ENCODE measurements at regions not wholly inside any gene's neighbourhood (a gene's known extent, or its start where the extent isn't known, plus 50 kb on each side); places are given as distances from the start of the nearest gene placed in this dataset.

DNA sequence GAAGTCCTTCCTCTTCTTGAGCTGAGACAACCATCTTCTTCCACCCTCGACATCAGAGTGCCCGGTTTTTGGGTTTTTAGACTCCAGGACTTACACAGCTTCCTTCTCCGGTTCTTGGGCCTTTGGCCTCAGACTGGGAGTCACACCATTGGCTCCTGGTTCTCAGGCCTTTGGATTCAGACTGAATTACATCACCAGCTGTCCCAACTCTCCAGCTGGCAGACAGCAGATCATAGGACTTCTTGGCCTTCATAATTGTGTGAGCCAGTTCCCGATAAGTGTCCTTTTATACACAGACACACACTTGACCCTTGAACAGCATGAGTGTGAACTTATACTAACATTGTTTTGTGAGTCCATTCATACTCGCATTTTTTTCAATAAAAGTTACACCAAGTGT lies 166.0 kb upstream of the UBL3 start:
- Mint-ChIP-seq H3K4me1 (ENCODE audit: low read depth) (peaks cover 3% of the 10 kb centered on the region), H3K36me3 (ENCODE audit: insufficient read depth) (no peaks in the 10 kb centered on the region), H3K9me3 (no peaks in the 10 kb centered on the region), H3K27me3 (ENCODE audit: low read depth) (peaks cover 4% of the 10 kb centered on the region), H3K4me3 (no peak overlapping the region)
- DNase-seq, result no peak
- no peak for ATAC-seq

DNA sequence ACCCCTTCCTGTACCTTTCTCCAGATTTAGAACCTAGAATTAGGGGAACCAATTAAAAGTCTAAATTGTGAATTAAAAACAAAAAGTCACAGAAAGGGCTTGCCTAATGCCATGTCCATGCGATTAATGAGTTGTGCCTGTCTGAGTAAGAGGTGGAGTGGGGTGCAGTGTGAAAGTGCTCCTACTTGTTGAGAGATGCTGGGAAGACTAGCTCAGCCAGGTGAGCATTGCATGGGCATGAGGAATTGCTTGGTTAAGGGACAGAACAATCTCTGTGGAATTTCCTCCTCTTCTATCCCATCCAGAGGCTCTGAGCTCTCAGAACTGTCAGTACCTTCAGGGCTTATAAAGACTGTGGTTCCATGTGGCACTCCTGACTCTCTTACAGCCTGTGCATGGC lies 159.0 kb upstream of the UBL3 start:
- peaks cover 2% of the 10 kb centered on the region for H3K27me3 Mint-ChIP-seq (ENCODE audit: low read depth)
- H3K9me3 Mint-ChIP-seq, result no peaks in the 10 kb centered on the region
- H3K4me1 Mint-ChIP-seq (ENCODE audit: low read depth), result peaks cover 11% of the 10 kb centered on the region
- ATAC-seq (no peak), DNase-seq (no peak)
- no peak overlapping the region for H3K4me3 Mint-ChIP-seq
- H3K36me3 Mint-ChIP-seq (ENCODE audit: insufficient read depth), result no peaks in the 10 kb centered on the region

DNA sequence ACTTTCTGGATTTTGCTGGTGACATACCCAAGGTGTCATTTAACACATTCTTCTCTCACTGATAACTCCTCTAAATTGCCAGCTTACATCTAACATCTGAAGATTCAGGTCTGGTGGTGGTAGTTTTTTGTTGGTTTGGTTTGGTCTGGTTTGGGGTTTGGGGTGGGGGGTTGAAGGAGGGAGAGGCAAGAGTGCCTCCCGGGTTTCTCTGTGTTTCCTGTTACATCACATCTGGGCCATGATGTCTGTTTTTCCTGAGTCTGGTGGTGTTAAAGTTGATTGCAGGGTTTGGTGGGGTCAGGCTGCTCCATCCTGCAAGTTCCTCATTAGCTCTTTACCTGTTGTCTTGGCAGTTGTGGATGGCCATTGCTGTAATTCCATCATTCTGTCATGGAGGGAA lies 155.8 kb upstream of the UBL3 start:
- H3K4me3 Mint-ChIP-seq, result no peak overlapping the region
- DNase-seq, result no peak
- ATAC-seq, result no peak
- H3K4me1 Mint-ChIP-seq (ENCODE audit: low read depth), result peaks cover 11% of the 10 kb centered on the region
- no peaks in the 10 kb centered on the region for H3K9me3 Mint-ChIP-seq
- H3K27me3 Mint-ChIP-seq (ENCODE audit: low read depth), result peaks cover 3% of the 10 kb centered on the region
- no peaks in the 10 kb centered on the region for H3K36me3 Mint-ChIP-seq (ENCODE audit: insufficient read depth)

DNA sequence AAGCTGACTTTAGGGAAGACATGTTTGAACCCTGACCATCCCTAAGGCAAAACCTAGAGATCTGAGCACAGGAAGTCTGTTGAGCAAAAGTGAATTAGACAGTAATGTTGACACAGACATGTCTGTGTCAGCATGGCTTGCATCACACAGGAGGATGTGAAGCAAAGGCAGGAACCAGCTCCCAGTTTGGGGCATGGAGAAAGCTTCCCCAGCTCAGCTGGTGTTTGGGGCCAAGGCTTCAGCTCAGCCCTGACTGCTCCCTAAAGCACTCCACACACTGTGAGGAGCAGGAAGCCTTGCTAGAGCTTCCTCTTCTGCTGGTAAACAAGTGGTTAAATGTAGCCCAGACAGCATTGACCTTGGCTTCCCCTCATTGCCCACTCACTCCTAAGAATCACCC lies 153.8 kb upstream of the UBL3 start:
- ATAC-seq (no peak), DNase-seq (no peak)
- H3K27me3 Mint-ChIP-seq (ENCODE audit: low read depth), result peaks cover 3% of the 10 kb centered on the region
- H3K4me1 Mint-ChIP-seq (ENCODE audit: low read depth), result peaks cover 11% of the 10 kb centered on the region
- no peaks in the 10 kb centered on the region for H3K9me3 Mint-ChIP-seq
- no peak overlapping the region for H3K4me3 Mint-ChIP-seq
- no peaks in the 10 kb centered on the region for H3K36me3 Mint-ChIP-seq (ENCODE audit: insufficient read depth)

DNA sequence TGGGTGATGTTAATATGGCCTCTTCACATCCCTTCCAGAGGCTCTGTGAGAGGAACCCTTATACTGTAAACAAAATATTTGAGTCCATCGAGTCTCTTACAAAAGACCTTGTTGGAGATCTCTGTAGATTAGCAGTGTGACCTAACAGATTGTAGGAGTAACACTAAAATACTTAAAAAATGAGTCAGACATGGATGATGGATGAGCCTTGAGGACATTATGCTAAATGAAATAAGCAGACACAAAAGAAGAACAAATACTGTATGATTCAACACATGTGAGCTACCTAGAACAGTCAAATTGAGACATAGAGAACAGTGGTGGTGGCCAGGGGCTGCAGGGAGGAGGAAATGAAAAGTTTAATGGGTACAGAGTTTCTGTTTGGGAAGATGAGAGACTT lies 152.2 kb upstream of the UBL3 start:
- DNase-seq (no peak), ATAC-seq (no peak)
- no peaks in the 10 kb centered on the region for H3K9me3 Mint-ChIP-seq
- H3K4me1 Mint-ChIP-seq (ENCODE audit: low read depth), result peaks cover 11% of the 10 kb centered on the region
- H3K36me3 Mint-ChIP-seq (ENCODE audit: insufficient read depth), result no peaks in the 10 kb centered on the region
- H3K27me3 Mint-ChIP-seq (ENCODE audit: low read depth), result peaks cover 3% of the 10 kb centered on the region
- H3K4me3 Mint-ChIP-seq, result no peak overlapping the region

DNA sequence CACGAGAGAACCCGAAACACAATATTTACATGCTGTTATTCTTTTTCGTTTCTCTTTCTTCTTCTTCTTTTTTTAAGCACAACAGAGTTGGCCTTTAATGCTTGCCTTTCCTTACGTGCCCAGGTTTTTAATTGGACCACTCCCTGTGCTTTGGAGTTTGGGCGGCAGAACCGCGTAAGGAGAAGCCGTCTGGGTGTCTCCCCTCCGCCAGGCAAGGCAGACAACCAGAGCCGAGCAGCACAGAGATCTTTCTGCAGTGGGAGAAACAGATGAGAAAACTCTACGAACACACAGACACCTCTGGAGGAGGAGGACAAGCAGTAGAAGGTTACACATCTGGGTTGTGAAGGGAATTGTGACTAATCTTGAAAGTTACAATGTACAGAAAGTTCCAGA lies 150.0 kb upstream of the UBL3 start:
- Mint-ChIP-seq H3K36me3 (ENCODE audit: insufficient read depth) (no peaks in the 10 kb centered on the region), H3K27me3 (ENCODE audit: low read depth) (peaks cover 3% of the 10 kb centered on the region), H3K9me3 (no peaks in the 10 kb centered on the region), H3K4me3 (no peak overlapping the region), H3K4me1 (ENCODE audit: low read depth) (peaks cover 5% of the 10 kb centered on the region)
- ATAC-seq (no peak), DNase-seq (no peak)

DNA sequence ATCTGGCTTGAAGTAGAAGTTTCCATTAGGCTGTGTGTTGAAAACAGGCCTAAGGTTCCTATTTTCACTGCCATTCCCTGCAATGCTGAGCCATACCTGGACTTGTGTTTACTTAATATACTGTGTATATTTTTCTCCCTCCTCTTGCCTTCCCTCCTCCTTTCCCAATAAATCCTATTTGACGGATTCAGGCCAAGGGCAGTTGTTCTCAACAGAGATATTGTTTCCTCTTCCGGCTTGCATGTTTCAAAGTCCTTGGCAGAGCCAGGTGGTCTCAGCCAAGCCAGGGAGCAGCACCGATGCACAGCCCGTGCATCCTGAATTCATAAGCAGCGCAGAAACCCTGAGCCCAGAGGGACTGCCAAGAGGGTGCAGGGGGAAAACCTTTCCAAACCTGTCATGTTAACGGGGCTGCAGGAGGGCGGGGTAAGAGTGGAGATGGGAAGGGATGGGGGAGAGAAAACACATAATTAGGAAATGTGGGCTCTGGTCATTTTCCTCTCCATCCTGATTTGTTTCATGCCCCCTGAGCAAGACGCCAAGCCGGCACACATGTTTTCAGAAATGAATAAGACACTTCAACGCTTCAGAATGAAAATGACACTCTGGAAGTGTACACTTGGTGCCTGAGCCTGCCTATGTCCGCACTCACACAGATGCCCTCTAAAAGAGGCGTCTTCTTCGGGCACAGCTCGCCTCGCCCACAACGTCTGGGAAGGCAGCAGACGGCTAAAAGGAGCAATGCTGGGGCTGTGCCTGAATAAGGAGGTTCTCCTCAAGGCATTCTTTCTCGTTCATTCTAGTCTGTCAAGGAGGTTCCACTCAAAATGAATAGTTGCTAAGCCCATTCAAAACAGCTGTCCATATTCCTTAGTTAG lies 149.3 kb upstream of the UBL3 start:
- no peak for DNase-seq
- no peaks in the 10 kb centered on the region for H3K4me1 Mint-ChIP-seq (ENCODE audit: low read depth)
- peaks cover 3% of the 10 kb centered on the region for H3K27me3 Mint-ChIP-seq (ENCODE audit: low read depth)

DNA sequence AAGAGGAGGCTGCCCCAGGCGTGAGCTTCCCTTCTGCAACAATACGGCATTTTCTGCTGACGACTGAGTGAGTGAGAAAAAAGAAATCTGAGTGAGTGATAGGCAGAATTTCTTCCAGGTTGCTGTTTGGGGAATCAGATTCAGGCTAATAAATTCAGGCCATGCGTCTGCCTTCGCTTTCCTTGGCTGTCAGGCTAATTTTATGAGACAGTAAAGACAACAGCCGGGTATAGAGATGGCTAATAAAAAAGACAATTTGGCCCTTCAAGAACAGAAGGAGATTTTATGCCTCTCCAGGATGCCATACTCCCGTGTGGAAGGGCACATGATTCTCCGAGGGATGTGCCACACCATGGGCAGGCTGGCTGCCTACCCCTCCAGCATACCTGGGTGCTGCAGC lies 145.9 kb upstream of the UBL3 start:
- Mint-ChIP-seq H3K4me3 (no peak overlapping the region), H3K9me3 (no peaks in the 10 kb centered on the region), H3K27me3 (ENCODE audit: low read depth) (no peaks in the 10 kb centered on the region), H3K4me1 (ENCODE audit: low read depth) (no peaks in the 10 kb centered on the region), H3K36me3 (ENCODE audit: insufficient read depth) (no peaks in the 10 kb centered on the region)
- ATAC-seq (no peak), DNase-seq (no peak)

More for the DNA sequence above, 149.3 kb upstream of the UBL3 start:
- Mint-ChIP-seq H3K9me3 (no peaks in the 10 kb centered on the region), H3K36me3 (ENCODE audit: insufficient read depth) (no peaks in the 10 kb centered on the region), H3K4me3 (no peak overlapping the region)
- ATAC-seq, result no peak

DNA sequence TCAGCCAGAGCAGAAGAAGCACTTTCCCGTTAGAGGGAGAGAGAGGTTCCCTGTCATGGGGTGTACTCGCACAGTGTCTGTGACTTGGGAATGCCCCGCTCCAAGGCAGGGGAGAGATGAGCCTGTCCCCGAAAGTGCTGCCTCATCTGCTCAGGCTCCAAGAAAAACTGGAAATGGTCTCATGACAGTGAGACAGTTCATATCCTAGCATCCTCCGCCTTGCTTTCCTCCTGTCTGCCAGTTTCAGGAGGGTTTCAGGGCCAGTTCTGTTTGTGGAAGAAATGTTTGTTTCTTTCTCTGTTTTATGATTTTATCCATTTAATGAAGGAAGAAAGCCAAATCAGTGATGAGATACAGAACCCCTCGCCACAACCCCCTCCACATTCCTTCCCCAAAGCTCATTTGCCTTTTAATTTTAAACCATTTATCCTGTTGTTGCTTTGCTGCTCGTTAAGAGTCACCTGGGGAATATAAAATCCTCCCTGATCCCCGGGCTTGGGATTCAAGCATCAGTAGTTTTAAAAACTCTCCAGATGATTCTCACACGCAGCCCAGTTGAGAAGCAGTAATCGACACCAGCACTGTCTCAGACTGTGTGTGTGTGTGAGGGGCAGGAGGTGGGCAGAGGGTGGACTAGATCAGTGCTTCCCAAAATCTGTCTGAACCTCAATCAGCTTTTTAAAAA lies 144.6 kb upstream of the UBL3 start:
- Mint-ChIP-seq H3K4me3 (no peak overlapping the region), H3K4me1 (ENCODE audit: low read depth) (no peaks in the 10 kb centered on the region), H3K9me3 (no peaks in the 10 kb centered on the region), H3K27me3 (ENCODE audit: low read depth) (no peaks in the 10 kb centered on the region), H3K36me3 (ENCODE audit: insufficient read depth) (no peaks in the 10 kb centered on the region)
- ATAC-seq, result no peak
- DNase-seq, result no peak

DNA sequence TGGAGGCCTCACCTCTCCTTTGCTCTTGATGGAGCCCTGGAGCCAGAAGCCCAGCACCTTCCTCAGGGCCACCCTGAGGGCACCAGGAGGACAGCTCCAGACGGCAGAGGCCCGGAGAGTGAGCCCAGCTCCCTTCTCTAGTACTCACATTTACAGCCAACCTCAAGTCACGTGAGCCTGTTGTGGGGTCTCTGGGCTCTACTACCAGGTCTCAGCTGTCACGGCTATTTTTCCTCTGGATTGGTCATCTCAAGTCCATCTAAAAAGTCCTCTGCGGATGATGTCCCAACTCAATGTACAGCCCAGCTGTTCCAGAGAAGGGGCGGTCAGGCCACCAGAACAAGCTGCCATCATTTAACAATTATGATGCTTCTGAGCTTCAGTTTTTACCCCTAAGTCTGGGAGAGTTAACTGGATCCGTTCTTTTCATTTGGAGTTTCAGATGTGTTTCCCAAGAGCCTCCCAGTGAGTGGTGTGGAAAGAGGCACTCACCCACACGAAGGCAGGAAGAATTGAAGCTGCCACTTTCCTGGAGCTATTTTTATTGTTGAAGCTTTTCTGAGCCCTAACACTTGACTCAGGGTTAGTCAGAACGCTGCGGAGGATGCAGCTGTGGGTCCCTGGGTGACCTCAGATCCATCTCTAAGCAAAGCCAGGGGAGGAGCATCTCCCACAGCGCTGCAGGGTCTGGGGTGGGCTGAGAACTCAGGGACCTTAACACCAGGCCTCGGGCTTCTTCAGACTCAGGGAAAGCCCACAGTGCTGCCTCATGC lies 143.5 kb upstream of the UBL3 start:
- Mint-ChIP-seq H3K27me3 (ENCODE audit: low read depth) (no peaks in the 10 kb centered on the region), H3K4me1 (ENCODE audit: low read depth) (no peaks in the 10 kb centered on the region)

DNA sequence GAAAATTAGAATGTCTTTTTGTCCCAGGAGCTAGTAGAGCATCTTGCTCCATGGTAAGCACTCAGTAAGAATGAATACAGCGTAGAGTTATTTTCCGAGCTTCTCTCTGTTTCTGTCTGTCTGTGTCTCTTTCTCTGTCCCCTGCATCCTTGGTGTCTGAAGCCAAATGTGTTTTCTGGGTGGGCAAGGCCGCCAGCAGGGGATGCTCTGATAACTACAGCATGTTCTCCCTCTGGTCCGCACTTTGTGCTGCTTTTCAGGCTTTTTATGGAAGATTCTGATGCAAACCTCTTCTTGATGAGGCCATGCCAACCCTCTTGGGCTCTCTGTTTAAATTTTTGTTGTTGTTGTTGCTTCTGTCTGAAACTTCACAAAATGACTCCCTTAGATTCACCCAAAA lies 142.8 kb upstream of the UBL3 start:
- DNase-seq, result no peak
- Mint-ChIP-seq H3K9me3 (peaks cover 2% of the 10 kb centered on the region), H3K36me3 (ENCODE audit: insufficient read depth) (no peaks in the 10 kb centered on the region), H3K4me3 (no peak overlapping the region), H3K4me1 (ENCODE audit: low read depth) (no peaks in the 10 kb centered on the region), H3K27me3 (ENCODE audit: low read depth) (no peaks in the 10 kb centered on the region)
- ATAC-seq, result no peak

More for the DNA sequence above, 143.5 kb upstream of the UBL3 start:
- H3K36me3 Mint-ChIP-seq (ENCODE audit: insufficient read depth), result no peaks in the 10 kb centered on the region
- no peaks in the 10 kb centered on the region for H3K9me3 Mint-ChIP-seq
- no peak for ATAC-seq
- no peak for DNase-seq
- H3K4me3 Mint-ChIP-seq, result no peak overlapping the region

DNA sequence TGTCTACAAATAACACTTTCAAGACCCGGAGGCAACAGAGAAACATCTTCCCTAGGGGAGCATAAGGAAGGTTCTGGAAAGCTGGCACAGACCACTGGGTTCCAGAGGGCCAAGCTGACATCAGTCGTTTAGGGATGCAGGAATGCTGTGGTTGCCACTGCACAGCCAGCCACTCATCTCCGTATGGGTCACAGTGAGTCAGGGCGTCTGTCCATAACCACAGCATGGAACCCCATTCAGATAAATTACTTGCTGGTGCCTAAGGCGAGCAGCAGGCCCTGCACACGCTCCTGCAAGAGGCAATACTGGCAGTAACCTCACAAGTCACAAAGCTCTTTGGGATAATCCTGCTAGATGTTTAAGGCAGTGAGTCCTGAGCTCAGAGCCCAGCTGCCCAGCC lies 140.9 kb upstream of the UBL3 start:
- Mint-ChIP-seq H3K4me1 (ENCODE audit: low read depth) (no peaks in the 10 kb centered on the region), H3K4me3 (no peak overlapping the region), H3K9me3 (peaks cover 16% of the 10 kb centered on the region), H3K27me3 (ENCODE audit: low read depth) (no peaks in the 10 kb centered on the region), H3K36me3 (ENCODE audit: insufficient read depth) (no peaks in the 10 kb centered on the region)
- DNase-seq (no peak), ATAC-seq (no peak)

DNA sequence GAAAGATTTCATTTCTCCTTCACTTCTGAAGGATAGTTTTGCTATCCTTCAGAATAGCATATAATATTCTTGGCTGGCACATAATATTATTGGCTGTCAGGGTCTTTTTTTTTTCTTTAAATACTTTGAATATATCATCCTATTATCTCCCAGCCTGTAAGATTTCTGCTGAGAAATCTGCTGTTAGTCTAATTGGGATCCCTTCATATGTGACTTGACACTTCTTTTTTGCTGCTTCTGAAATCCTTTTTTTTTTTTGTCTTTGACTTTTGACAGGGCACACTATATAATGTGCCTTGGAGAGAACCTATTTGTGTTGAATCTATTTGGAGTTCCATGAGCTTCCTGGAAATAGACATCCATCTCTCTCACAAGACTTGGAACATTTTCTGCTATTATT lies 136.9 kb upstream of the UBL3 start:
- H3K27me3 Mint-ChIP-seq (ENCODE audit: low read depth), result no peaks in the 10 kb centered on the region
- H3K36me3 Mint-ChIP-seq (ENCODE audit: insufficient read depth), result no peaks in the 10 kb centered on the region
- no peak for DNase-seq

DNA sequence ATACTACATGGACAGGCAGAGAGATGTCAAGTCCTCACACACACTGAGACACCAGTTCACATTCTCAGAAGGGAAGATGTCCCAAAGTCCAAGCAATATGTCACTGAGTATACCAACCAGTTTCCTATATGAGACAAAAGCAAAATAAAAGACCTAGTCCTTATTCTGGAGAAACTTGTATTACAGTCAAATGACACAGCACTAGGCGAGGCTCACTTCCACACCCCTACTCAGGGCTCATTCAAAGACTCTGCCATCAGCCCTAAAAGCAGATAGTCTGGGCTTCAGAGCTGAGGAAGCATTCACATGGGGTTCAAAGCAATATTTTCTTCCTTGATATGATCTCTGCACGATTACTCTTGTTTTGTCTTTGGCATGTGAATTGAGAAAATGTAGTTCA lies 129.9 kb upstream of the UBL3 start:
- H3K36me3 Mint-ChIP-seq (ENCODE audit: insufficient read depth), result no peaks in the 10 kb centered on the region
- peaks cover 12% of the 10 kb centered on the region for H3K9me3 Mint-ChIP-seq
- DNase-seq (no peak), ATAC-seq (no peak)
- no peak overlapping the region for H3K4me3 Mint-ChIP-seq
- no peaks in the 10 kb centered on the region for H3K4me1 Mint-ChIP-seq (ENCODE audit: low read depth)
- H3K27me3 Mint-ChIP-seq (ENCODE audit: low read depth), result no peaks in the 10 kb centered on the region

More for the DNA sequence above, 136.9 kb upstream of the UBL3 start:
- no peak overlapping the region for H3K4me3 Mint-ChIP-seq
- ATAC-seq, result no peak
- H3K9me3 Mint-ChIP-seq, result peaks cover 23% of the 10 kb centered on the region
- no peaks in the 10 kb centered on the region for H3K4me1 Mint-ChIP-seq (ENCODE audit: low read depth)

Measured in activated T-cell treated with anti-CD3 and anti-CD28 coated beads, Interleukin-2, amount 50 U/mL, for 4 hours (primary cell).